ENCODE measurements at regions not wholly inside any gene's neighbourhood (a gene's known extent, or its start where the extent isn't known, plus 50 kb on each side); places are given as distances from the start of the nearest gene placed in this dataset.

GRCh38 chr6:43949551-43949991, 177.7 kb downstream of the MRPL14 start (continued):
- no peak for TF ChIP-seq ZBTB33 (IDR thresholded peaks at IDR 0.05; ENCODE audit: extremely low read depth, insufficient replicate concordance, low read length)
- TF ChIP-seq YY1 (IDR thresholded peaks at IDR 0.05; ENCODE audit: extremely low read depth, insufficient replicate concordance, low read depth, low read length), result no peak
- no peak for TF ChIP-seq POLR2A (IDR thresholded peaks at IDR 0.05; ENCODE audit: borderline replicate concordance, extremely low read depth, insufficient read depth, insufficient read length)
- TF ChIP-seq POLR2AphosphoS5 (IDR thresholded peaks at IDR 0.05; ENCODE audit: low read depth, low read length), result no peak

GRCh38 chr6:43948527-43949485, 178.4 kb downstream of the MRPL14 start:
- no peak for ATAC-seq
- no peak overlapping the region for H2AFZ ChIP-seq (ENCODE audit: low read depth, low read length, poor library complexity, severe bottlenecking)
- POLR2A ChIA-PET, result no interaction called here
- RAD21 ChIA-PET (ENCODE audit: low non-redundant PET in 1 of 2, low total read pairs in 2 of 2, uncharacterized antibody in 2 of 2, unreplicated experiment in 2 of 2), result no interaction called here
- H3K27me3 ChIP-seq (ENCODE audit: insufficient read depth, low read length), result no peaks in the 10 kb centered on the region
- H3K9ac ChIP-seq (ENCODE audit: low read length), result no peak overlapping the region
- no peak overlapping the region for H3K27ac ChIP-seq (ENCODE audit: low read depth, low read length)
- intact Hi-C loops (cut with micrococcal nuclease), result no loop called here
- no peak overlapping the region for H3K4me2 ChIP-seq (ENCODE audit: low read length)
- CTCF ChIA-PET, result interaction anchor here (1.1 kb wide), 1 partner anchor 130 kb away, joined by 3 read pairs; no protein-coding TSS in a partner anchor
- H4K20me1 ChIP-seq (ENCODE audit: insufficient read depth), result no peaks in the 10 kb centered on the region
- no peaks in the 10 kb centered on the region for H3K36me3 ChIP-seq (ENCODE audit: control insufficient read depth in 1 of 2, insufficient read depth in 2 of 2, low read length in 2 of 2)
- peaks cover 0 to 14% of the 10 kb centered on the region in 2 experiments; a peak in 1 of 4 replicates for H3K4me1 ChIP-seq (ENCODE audit: control insufficient read depth in 1 of 2, insufficient read depth in 2 of 2, low read length in 2 of 2)
- H3K9me3 ChIP-seq (ENCODE audit: control insufficient read depth in 1 of 2, insufficient read depth in 1 of 2, low read depth in 1 of 2, low read length in 2 of 2), result no peaks in the 10 kb centered on the region; a peak in 1 of 4 replicates
- no peaks in the 10 kb centered on the region for H3K9me2 ChIP-seq (ENCODE audit: insufficient read depth)
- BruUV-seq (replicated peaks), result no TSS peak
- H3K79me2 ChIP-seq (ENCODE audit: insufficient read depth, low read length), result no peaks in the 10 kb centered on the region
- DNase-seq (ENCODE audit: low read depth, low spot score), result no peak
- no peak overlapping the region for H3K4me3 ChIP-seq (replicated peaks in 1 of 2; ENCODE audit: low read depth in 1 of 2, low read length in 2 of 2)
- TF ChIP-seq ZBTB33 (IDR thresholded peaks at IDR 0.05; ENCODE audit: extremely low read depth, insufficient replicate concordance, low read length), result no peak
- no peak for TF ChIP-seq TCF7L2 (IDR thresholded peaks at IDR 0.05; ENCODE audit: borderline replicate concordance, extremely low read depth, insufficient read depth, insufficient read length)
- no peak for TF ChIP-seq JUND (IDR thresholded peaks at IDR 0.05)
- TF ChIP-seq YY1 (IDR thresholded peaks at IDR 0.05; ENCODE audit: extremely low read depth, insufficient replicate concordance, low read depth, low read length), result no peak
- TF ChIP-seq POLR2A (IDR thresholded peaks at IDR 0.05; ENCODE audit: borderline replicate concordance, extremely low read depth, insufficient read depth, insufficient read length), result no peak
- TF ChIP-seq CBX3 (IDR thresholded peaks at IDR 0.05; ENCODE audit: low read depth), result no peak
- TF ChIP-seq SP1 (IDR thresholded peaks at IDR 0.05; ENCODE audit: low read depth), result no peak
- TF ChIP-seq CTCF (IDR thresholded peaks at IDR 0.05 in 2 of 3, conservative IDR thresholded peaks at IDR 0.05 in 1 of 3; ENCODE audit: borderline replicate concordance in 1 of 3, insufficient read depth in 1 of 3, low read depth in 2 of 3, low read length in 2 of 3), result no peak
- TF ChIP-seq ZFX (IDR thresholded peaks at IDR 0.05), result no peak
- no peak for TF ChIP-seq MAX (IDR thresholded peaks at IDR 0.05)
- no peak for TF ChIP-seq ELF1 (IDR thresholded peaks at IDR 0.05; ENCODE audit: borderline replicate concordance, low read depth)
- no peak for TF ChIP-seq ATF3 (IDR thresholded peaks at IDR 0.05)
- no peak for TF ChIP-seq RAD21 (IDR thresholded peaks at IDR 0.05; ENCODE audit: low read depth)

Data from HCT116 (cell line).